GM12865 (cell line): ENCODE measurements at regions not wholly inside any gene's neighbourhood (a gene's known extent, or its start where the extent isn't known, plus 50 kb on each side); places are given as distances from the start of the nearest gene placed in this dataset.

ENCODE experiments used
- DNase-seq: peaks from one replicate; pipeline ENCODE4 v3.0.0; 2010; ENCODE audit warnings: low read depth
- H3K4me3 ChIP-seq: 2 replicates; pipeline ENCODE4 v1.5.1; 2011; ENCODE audit warnings: mild to moderate bottlenecking, low read depth, low read length, control low read depth
- TF ChIP-seq, protein P1 (sequence below): IDR thresholded peaks from 2 replicates; pipeline ENCODE4 v1.5.1; 2011; ENCODE audit warnings: low read length, control low read depth, low read depth, inconsistent platforms; ENCODE audit not compliant: insufficient read depth; ENCODE audit errors: missing control alignments

DNA sequence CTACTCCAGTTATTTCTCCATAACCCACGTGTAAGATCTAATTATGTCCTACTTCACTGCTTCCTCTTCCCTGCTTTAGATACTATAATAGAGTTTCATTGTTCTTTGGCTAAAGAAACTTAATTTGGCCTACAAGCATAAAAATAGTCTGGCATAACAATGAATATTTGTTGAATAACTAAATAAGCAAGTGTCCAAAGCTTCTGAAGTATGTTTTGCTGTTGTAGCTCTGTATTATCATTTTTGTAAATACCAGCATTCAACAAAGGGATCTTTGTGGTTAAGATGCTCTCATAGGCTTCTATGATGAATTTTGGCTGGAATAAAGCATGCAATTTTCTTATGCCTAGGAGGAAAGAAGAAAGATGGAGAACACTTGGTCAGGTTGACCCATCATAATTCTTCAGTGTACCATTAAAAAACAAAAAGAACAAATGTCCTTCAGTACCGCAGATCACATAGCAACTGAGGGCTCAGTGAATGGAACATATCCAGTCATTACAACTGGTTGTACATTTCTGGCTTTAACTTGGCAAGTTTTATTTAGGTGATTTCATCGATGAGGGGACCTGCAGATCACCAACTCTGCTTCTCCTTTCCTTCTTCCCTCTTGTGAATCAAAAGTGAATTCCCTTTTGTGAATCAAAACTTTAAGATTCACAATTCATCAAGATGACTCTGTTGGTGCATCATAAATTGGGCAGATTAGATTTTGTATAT lies 465.9 kb upstream of the TGFBR2 start:
- H3K4me3 ChIP-seq: no peak overlapping the region
- TF ChIP-seq, protein P1, sequence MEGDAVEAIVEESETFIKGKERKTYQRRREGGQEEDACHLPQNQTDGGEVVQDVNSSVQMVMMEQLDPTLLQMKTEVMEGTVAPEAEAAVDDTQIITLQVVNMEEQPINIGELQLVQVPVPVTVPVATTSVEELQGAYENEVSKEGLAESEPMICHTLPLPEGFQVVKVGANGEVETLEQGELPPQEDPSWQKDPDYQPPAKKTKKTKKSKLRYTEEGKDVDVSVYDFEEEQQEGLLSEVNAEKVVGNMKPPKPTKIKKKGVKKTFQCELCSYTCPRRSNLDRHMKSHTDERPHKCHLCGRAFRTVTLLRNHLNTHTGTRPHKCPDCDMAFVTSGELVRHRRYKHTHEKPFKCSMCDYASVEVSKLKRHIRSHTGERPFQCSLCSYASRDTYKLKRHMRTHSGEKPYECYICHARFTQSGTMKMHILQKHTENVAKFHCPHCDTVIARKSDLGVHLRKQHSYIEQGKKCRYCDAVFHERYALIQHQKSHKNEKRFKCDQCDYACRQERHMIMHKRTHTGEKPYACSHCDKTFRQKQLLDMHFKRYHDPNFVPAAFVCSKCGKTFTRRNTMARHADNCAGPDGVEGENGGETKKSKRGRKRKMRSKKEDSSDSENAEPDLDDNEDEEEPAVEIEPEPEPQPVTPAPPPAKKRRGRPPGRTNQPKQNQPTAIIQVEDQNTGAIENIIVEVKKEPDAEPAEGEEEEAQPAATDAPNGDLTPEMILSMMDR: no peak
- DNase-seq: no peak

- no peak overlapping the region for H3K4me3 ChIP-seq
- DNase-seq: no peak
- TF ChIP-seq, protein P1: no peak
Observed at GRCh38 chr3:30141178-30141581, 465.2 kb upstream of the TGFBR2 start.

- TF ChIP-seq, protein P1: no peak
- no peak overlapping the region for H3K4me3 ChIP-seq
- no peak for DNase-seq
Observed at GRCh38 chr3:30141927-30142326, 464.5 kb upstream of the TGFBR2 start.

- TF ChIP-seq, protein P1: no peak
- no peak overlapping the region for H3K4me3 ChIP-seq
Observed at GRCh38 chr3:30142946-30143345, 463.5 kb upstream of the TGFBR2 start.

GRCh38 chr3:30145281-30145680 lies 461.1 kb upstream of the TGFBR2 start:
- no peak for DNase-seq
- TF ChIP-seq, protein P1: no peak
- no peak overlapping the region for H3K4me3 ChIP-seq

More at GRCh38 chr3:30142946-30143345, 463.5 kb upstream of the TGFBR2 start:
- no peak for DNase-seq

DNA sequence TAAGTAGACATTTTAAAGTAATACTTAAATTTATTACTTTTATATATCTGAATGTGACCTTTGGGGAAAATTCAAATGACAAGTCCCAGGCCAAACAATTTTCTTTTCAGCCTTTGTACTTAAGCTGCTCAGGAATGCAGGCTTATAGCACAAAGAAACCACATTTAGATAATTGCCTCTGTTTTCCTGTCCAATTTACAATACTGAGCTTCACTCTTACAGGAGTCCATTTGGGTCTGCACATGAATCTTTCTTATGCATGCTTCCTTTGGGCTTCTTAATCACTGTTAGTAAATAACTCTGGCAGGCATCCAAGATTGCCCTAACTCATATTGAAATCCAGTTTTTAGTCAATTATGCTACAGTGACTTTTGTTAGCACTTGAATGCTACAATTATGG lies 459.4 kb upstream of the TGFBR2 start:
- no peak overlapping the region for H3K4me3 ChIP-seq
- peak; percentile 33 for DNase-seq
- TF ChIP-seq, protein P1: no peak

DNA sequence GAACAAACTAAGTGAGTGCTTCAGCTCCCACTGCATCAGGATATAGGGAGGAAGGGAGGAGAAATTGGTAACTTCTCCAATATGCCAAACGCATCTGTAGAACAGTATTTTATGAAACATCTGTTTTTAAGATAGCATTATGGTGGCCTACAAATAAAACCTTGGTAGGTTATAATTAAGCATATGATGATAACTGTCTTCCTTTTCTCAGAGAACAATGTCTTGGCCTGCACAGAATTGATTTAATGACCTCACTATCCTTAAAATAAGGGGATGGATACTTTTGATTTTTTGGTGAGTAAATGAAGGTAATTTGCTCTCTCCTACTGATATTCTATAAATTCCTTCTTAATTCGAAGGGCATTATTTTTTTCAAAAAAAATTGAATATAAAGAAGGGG lies 451.5 kb upstream of the TGFBR2 start:
- no peak for DNase-seq
- no peak overlapping the region for H3K4me3 ChIP-seq
- TF ChIP-seq, protein P1: no peak
